ENCODE measurements at regions not wholly inside any gene's neighbourhood (a gene's known extent, or its start where the extent isn't known, plus 50 kb on each side); places are given as distances from the start of the nearest gene placed in this dataset.
"Not testable (repeated sequence)": the region's sequence is repeated elsewhere in the genome, so short reads cannot be mapped to it uniquely, and the experiment has no call there.

DNA sequence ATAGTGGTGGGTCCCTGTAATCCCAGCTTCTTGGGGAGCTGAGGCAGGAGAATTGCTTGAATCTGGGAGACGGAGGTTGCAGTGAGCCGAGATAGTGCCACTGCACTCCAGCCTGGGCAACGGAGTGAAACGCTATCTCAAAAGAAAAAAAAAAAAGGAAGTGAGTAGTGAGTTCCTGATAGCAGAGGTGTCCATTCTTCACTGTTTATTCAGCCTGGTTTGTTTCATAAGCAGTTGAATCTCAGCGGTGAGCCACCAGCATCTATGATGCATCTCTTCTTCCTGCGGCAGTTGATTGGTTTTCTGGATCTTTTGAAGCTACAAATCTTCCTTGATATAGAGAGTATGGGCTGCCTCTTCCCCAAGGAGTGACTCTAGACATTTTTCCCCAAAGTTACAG is 316.1 kb upstream of the MTPN start:
- DNase-seq (ENCODE audit: missing footprints) (no peak), ATAC-seq (no peak)
- intact Hi-C loops (cut with DNase I), result no loop called here

DNA sequence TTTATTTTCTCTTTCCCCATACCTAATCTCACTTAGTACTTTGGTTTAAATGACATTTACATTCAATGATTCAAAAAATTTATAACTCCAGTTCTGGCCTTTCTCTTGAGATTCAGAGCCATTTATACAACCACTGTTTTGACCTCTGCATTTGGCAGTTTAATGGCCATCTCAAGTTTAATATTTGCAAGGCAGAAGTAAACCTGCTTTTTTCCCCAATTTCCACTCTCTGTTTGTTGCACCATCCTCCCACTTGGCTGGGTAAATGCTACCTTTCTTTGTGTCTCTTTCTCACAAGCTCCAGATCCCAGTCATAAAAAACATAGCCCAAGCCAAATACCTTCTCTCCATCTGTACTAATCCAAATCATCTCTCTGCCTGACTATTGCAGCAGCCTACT is 315.2 kb upstream of the MTPN start:
- intact Hi-C loops (cut with DNase I), result no loop called here
- ATAC-seq (no peak), DNase-seq (ENCODE audit: missing footprints) (no peak)

DNA sequence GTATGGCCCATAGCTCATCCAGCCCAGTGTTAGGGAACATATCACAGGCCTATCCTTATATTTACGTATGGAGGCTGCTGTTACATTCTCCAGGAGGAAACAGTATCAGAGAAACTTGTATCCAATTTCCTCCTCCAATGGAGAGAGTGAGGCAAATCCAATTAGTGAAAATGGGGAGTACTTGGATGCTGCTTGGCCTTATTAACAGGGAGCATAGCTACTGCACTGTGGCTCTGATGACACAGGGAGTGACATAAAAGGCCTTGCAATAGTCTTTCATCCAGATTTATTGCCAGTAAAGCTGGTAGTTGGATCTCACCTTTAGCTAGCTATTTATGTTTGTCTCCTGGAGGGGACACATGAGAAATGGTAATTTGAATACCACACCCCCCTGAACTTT is 313.2 kb upstream of the MTPN start:
- DNase-seq (ENCODE audit: missing footprints), result no peak

DNA sequence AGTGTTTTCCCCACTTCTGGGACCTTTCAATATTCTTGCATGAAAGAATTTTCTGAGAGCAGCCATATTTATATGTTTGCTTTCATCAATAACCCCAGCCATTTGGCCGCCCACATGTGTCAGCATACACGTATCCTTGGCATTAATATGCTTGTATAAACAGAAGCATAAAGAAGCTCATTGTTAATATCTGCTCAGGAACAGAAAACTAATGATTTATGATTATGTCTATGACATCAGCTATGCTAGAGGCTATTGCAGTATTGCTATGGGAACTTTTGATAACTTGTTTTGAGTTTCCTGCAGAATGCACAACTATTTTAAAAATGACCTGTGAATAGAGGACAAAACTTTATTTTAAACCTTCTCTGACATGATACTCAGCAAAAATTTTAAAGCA is 300.9 kb upstream of the MTPN start:
- no peak for ATAC-seq
- no peak for DNase-seq (ENCODE audit: missing footprints)
- intact Hi-C loops (cut with DNase I), result no loop called here

More for the DNA sequence above, 313.2 kb upstream of the MTPN start:
- ATAC-seq, result no peak
- intact Hi-C loops (cut with DNase I), result no loop called here

GRCh38 chr7:136275794-136276193 is 298.6 kb upstream of the MTPN start:
- ATAC-seq (no peak), DNase-seq (ENCODE audit: missing footprints) (no peak)
- intact Hi-C loops (cut with DNase I), result no loop called here

GRCh38 chr7:136274636-136275345 is 297.6 kb upstream of the MTPN start:
- no peak for ATAC-seq
- DNase-seq (ENCODE audit: missing footprints), result no peak
- intact Hi-C loops (cut with DNase I), result no loop called here

DNA sequence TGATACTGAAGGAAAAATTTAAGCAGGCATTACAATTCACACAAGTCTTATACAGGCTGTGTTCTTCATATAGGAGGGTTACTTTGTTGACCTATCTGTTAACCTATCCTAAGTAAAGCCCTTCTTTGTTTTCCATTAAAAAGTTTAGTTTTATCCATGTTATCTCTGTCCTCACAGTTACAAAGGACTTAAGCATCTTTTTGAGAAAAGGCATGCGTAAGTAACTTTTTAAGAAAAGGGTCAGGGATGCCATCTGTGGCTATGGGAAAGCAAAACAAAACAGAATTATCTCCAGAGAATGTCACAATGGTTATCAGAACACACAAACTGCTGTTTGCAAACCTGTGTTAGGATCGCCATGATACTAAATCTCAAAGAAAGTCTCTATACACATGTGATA is 295.8 kb upstream of the MTPN start:
- no peak for ATAC-seq
- no peak for DNase-seq (ENCODE audit: missing footprints)
- intact Hi-C loops (cut with DNase I), result no loop called here

- intact Hi-C loops (cut with DNase I), result no loop called here
- no peak for DNase-seq (ENCODE audit: missing footprints)
- ATAC-seq, result no peak
Measured at GRCh38 chr7:136267822-136268221, 290.7 kb upstream of the MTPN start.

GRCh38 chr7:136266457-136266856 is 289.3 kb upstream of the MTPN start:
- DNase-seq (ENCODE audit: missing footprints), result no peak
- intact Hi-C loops (cut with DNase I), result no loop called here
- ATAC-seq, result no peak

DNA sequence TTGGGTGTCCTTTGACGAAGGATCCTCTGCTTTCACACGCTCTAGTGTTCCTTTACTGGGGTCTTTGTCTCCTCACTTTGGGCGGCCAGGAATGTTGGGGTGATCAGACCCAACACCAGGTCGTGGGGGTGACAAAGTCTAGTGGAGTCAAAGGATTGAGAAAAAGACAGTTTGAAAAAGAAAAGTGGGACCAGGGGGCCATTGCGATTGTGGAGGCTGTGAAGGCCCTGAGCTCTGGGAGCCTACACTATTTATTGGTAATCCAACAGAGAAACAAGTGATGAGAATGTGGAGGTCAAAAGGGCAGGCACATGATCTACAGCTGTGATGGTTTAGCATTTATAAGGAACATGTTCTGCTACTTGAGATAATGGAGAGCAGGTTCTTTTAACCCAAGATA is 287.1 kb upstream of the MTPN start:
- DNase-seq (ENCODE audit: missing footprints); ATAC-seq; intact Hi-C loops (cut with DNase I): not testable (repeated sequence)

GRCh38 chr7:136263112-136263860 is 286.1 kb upstream of the MTPN start:
- DNase-seq (ENCODE audit: missing footprints); intact Hi-C loops (cut with DNase I); ATAC-seq: not testable (repeated sequence)

DNA sequence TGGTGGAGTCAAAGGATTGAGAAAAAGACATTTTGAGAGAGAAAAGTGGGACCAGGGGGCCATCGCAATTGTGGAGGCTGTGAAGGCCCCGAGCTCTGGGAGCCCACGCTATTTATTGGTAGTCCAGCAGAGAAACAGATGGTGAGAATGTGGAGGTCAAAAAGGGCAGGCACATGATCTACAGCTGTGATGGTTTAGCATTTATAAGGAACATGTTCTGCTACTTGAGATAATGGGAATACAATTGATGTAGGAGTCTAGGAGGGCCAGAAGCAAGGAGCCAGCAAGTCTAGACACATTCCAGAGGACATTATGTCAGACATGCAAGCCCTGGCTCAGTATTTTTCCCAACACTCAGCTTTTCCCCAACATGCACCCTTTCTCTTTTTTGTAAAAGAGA is 283.4 kb upstream of the MTPN start:
- ATAC-seq; intact Hi-C loops (cut with DNase I); DNase-seq (ENCODE audit: missing footprints): not testable (repeated sequence)

GRCh38 chr7:136259074-136259473 is 281.9 kb upstream of the MTPN start:
- no peak for DNase-seq (ENCODE audit: missing footprints)
- intact Hi-C loops (cut with DNase I), result no loop called here

GRCh38 chr7:136256491-136256890 is 279.3 kb upstream of the MTPN start:
- intact Hi-C loops (cut with DNase I), result no loop called here
- DNase-seq (ENCODE audit: missing footprints) (no peak), ATAC-seq (no peak)

More at GRCh38 chr7:136259074-136259473, 281.9 kb upstream of the MTPN start:
- no peak for ATAC-seq

DNA sequence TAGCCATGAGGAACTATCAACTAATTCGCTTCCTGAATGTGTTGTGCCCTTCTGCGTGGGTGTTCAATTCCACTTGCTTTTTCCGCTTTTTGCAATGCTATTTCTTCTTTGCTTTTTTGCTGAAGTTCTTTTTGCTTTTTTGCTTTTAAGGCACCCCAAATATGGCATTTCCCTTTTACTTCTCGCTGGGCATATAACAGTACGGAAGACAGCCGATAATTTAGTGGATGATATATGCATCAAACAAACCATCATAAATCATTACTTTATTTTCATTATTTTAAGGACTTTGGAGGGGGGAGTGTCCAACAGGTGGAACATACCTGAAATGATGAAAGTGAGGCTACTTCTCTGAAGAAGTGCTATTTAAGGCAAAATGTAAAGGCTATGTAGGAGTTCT is 277.0 kb upstream of the MTPN start:
- ATAC-seq, result no peak
- DNase-seq (ENCODE audit: missing footprints), result no peak
- intact Hi-C loops (cut with DNase I), result no loop called here

DNA sequence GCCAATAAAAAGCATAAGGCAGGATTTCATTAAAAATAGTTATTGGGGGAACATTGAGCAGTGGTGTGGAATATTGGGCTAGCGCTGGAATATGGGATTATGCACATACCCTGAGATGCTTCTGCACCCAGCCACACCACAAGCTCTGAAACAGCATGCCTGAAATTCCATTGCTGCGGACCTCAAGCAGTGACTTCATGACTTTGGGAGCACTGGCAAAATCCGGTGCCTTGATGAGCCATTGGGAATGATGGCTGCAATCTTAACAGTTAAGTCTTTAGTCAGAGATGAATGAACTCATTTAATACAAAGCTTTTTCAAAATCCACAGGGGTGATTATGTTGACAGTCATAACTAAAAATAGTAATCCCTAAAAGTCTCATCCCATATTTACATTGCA is 274.7 kb upstream of the MTPN start:
- intact Hi-C loops (cut with DNase I), result no loop called here
- ATAC-seq (no peak), DNase-seq (ENCODE audit: missing footprints) (no peak)

DNA sequence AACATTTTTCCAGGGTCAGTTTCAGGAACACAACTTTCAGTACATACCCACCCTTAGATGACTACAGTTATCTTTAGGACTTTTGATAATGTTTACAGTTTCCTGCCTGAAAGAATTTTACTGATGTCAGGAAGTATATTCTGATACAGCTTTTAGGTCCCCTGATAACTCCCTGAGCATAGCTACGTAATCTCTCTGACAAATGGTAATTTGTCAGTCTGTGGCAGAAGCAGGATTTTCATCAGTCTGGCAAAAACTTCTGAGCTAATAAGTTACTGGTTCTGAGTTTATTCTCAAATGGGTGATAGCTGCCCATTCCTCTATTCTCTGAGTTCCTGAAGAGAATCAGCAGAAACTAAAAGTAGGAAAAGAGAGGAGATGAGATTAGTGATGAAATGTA is 270.1 kb upstream of the MTPN start:
- intact Hi-C loops (cut with DNase I), result no loop called here
- no peak for DNase-seq (ENCODE audit: missing footprints)
- ATAC-seq, result no peak

GRCh38 chr7:136245327-136246004 is 268.3 kb upstream of the MTPN start:
- DNase-seq (ENCODE audit: missing footprints) (no peak), ATAC-seq (no peak)
- intact Hi-C loops (cut with DNase I), result no loop called here

GRCh38 chr7:136234040-136234439 is 256.9 kb upstream of the MTPN start:
- intact Hi-C loops (cut with DNase I), result no loop called here
- ATAC-seq, result no peak
- no peak for DNase-seq (ENCODE audit: missing footprints)

DNA sequence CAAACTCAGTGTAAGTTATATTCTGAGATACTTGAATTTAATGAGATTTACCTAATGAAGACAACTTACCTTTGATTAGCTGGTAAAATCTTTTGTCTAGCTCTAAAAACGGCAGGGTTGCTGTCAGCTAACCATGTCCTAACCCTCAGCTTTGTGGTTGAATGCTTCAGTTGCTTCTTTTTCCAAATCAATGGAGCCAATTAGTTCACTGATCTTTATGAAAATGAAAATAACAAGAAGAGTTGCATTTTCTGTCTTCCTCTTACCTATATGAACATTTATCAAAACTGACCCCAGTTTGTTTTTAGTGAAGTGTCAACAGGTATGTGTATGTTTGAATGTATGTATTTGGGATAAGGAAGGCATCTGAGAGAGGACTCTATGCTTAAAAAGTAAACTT is 253.1 kb upstream of the MTPN start:
- intact Hi-C loops (cut with DNase I), result no loop called here
- ATAC-seq (no peak), DNase-seq (ENCODE audit: missing footprints) (no peak)
